PC-3 (cell line): ENCODE measurements at regions not wholly inside any gene's neighbourhood (a gene's known extent, or its start where the extent isn't known, plus 50 kb on each side); places are given as distances from the start of the nearest gene placed in this dataset.

Experiments used
- CTCF ChIP-seq: fragments of 300-600 bp; sonication (generic); conservative IDR thresholded peaks from 2 replicates; pipeline ENCODE4 v1.5.1; 2017; ENCODE audit warnings: antibody characterized with exemption, low read depth, mild to moderate bottlenecking, low read length
- EZH2phosphoT487 ChIP-seq: fragments of 300-600 bp; sonication (generic); IDR thresholded peaks from 2 replicates; pipeline ENCODE4 v1.6.1; 2018; ENCODE audit warnings: mild to moderate bottlenecking, antibody characterized with exemption, low read length, borderline replicate concordance

DNA sequence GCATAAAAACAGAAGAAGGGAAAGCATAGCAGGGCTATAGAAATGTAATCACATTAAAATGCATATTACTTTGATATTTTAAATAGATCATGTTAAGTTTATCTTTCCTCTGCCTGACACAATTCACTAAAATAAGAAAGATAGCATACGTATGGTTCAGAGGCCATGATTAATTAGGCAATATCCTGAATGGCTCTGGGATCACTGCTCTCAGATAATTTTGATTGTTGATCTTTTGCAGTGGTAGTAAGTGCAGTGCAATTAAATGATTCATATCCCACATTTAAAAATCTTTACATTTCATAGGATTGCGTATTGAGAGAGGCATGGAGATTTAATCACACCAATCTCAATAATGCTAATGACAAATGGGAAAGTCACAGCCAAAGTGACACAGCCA is 1040.7 kb downstream of the SOCS6 start:
- TF ChIP-seq CTCF (no peak), EZH2phosphoT487 (no peak)
